ENCODE measurements at regions not wholly inside any gene's neighbourhood (a gene's known extent, or its start where the extent isn't known, plus 50 kb on each side); places are given as distances from the start of the nearest gene placed in this dataset.

GRCh38 chr2:7467782-7468447, 550.7 kb downstream of the RNF144A start:
- Histone ChIP-seq H3K79me2 (ENCODE audit: insufficient read depth, low read depth) (no peaks in the 10 kb centered on the region), H3K9ac (no peak overlapping the region), H4K20me1 (ENCODE audit: insufficient read depth) (no peaks in the 10 kb centered on the region), H3K36me3 (ENCODE audit: insufficient read depth) (no peaks in the 10 kb centered on the region; the same call in 1 of the 2 replicates), H2AFZ (ENCODE audit: low read depth) (no peak overlapping the region), H3K4me1 (ENCODE audit: low read depth, poor library complexity, severe bottlenecking) (no peaks in the 10 kb centered on the region), H3K4me2 (no peak overlapping the region), H3K27ac (no peak overlapping the region), H3K4me3 (IDR thresholded peaks at IDR 0.05; ENCODE audit: insufficient read depth, low read depth, low read length) (no peak overlapping the region), H3K27me3 (ENCODE audit: insufficient read depth, low read depth) (no peaks in the 10 kb centered on the region)
- TF ChIP-seq CTCF (conservative IDR thresholded peaks at IDR 0.05; ENCODE audit: low read depth, low read length) = no peak

DNA sequence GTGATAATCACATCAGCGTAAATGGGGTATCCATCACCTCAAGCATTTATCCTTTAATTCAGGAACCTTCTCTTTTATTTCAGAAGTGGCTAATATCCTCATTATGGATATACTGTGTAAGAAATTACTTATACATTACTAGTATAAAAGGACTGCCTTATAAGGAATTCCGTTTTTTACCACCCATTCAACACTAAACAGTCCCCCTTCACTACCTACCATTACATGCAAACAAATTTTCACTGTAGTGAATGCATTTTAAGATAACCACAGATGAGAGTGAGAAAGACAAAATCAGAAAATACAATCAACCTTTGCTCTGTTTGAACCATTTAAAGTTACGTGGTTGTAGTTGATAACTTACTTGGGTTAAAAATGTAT, 551.2 kb downstream of the RNF144A start:
- Histone ChIP-seq H3K9ac (no peak overlapping the region), H3K4me1 (ENCODE audit: low read depth, poor library complexity, severe bottlenecking) (no peaks in the 10 kb centered on the region), H3K4me3 (IDR thresholded peaks at IDR 0.05; ENCODE audit: insufficient read depth, low read depth, low read length) (no peak overlapping the region), H3K27me3 (ENCODE audit: insufficient read depth, low read depth) (no peaks in the 10 kb centered on the region), H3K79me2 (ENCODE audit: insufficient read depth, low read depth) (no peaks in the 10 kb centered on the region), H3K4me2 (no peak overlapping the region), H2AFZ (ENCODE audit: low read depth) (no peak overlapping the region), H3K36me3 (ENCODE audit: insufficient read depth) (no peaks in the 10 kb centered on the region; the same call in 1 of the 2 replicates), H4K20me1 (ENCODE audit: insufficient read depth) (no peaks in the 10 kb centered on the region), H3K27ac (no peak overlapping the region)
- no peak for TF ChIP-seq CTCF (conservative IDR thresholded peaks at IDR 0.05; ENCODE audit: low read depth, low read length)

DNA sequence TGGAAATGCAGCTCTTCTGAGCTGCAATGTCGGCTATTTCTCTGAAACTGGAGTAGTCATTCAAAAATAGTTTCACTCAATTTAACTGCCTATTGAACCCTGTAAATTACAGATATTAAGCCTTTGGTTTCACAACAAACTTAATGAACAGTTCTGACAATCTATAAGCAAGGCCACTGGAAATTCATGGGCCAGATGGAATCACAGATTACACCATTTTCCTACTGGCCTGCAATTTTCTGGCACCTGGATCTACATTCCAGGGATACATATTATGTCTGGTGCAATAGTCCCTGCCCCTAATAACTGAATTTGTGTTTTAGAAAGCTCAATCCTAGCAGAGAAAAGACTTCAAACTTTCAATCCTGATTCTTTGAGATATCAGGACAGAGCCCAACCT, 551.7 kb downstream of the RNF144A start:
- Histone ChIP-seq H3K9ac (no peak overlapping the region), H4K20me1 (ENCODE audit: insufficient read depth) (no peaks in the 10 kb centered on the region), H3K27ac (no peak overlapping the region), H2AFZ (ENCODE audit: low read depth) (no peak overlapping the region), H3K79me2 (ENCODE audit: insufficient read depth, low read depth) (no peaks in the 10 kb centered on the region), H3K36me3 (ENCODE audit: insufficient read depth) (no peaks in the 10 kb centered on the region; the same call in 1 of the 2 replicates), H3K4me2 (no peak overlapping the region), H3K4me3 (IDR thresholded peaks at IDR 0.05; ENCODE audit: insufficient read depth, low read depth, low read length) (no peak overlapping the region), H3K4me1 (ENCODE audit: low read depth, poor library complexity, severe bottlenecking) (no peaks in the 10 kb centered on the region), H3K27me3 (ENCODE audit: insufficient read depth, low read depth) (no peaks in the 10 kb centered on the region)
- no peak for TF ChIP-seq CTCF (conservative IDR thresholded peaks at IDR 0.05; ENCODE audit: low read depth, low read length)

- Histone ChIP-seq H3K36me3 (ENCODE audit: insufficient read depth) (no peaks in the 10 kb centered on the region), H3K27ac (no peak overlapping the region), H2AFZ (ENCODE audit: low read depth) (no peak overlapping the region), H3K4me1 (ENCODE audit: low read depth, poor library complexity, severe bottlenecking) (no peaks in the 10 kb centered on the region), H3K27me3 (ENCODE audit: insufficient read depth, low read depth) (no peaks in the 10 kb centered on the region), H3K4me2 (no peak overlapping the region), H3K79me2 (ENCODE audit: insufficient read depth, low read depth) (no peaks in the 10 kb centered on the region), H3K4me3 (IDR thresholded peaks at IDR 0.05; ENCODE audit: insufficient read depth, low read depth, low read length) (no peak overlapping the region), H4K20me1 (ENCODE audit: insufficient read depth) (no peaks in the 10 kb centered on the region), H3K9ac (no peak overlapping the region)
- no peak for TF ChIP-seq CTCF (conservative IDR thresholded peaks at IDR 0.05; ENCODE audit: low read depth, low read length)
Measured at GRCh38 chr2:7471185-7471584, 554.0 kb downstream of the RNF144A start.

Data from KMS-11 (cell line).